ENCODE measurements at regions not wholly inside any gene's neighbourhood (a gene's known extent, or its start where the extent isn't known, plus 50 kb on each side); places are given as distances from the start of the nearest gene placed in this dataset.

DNA sequence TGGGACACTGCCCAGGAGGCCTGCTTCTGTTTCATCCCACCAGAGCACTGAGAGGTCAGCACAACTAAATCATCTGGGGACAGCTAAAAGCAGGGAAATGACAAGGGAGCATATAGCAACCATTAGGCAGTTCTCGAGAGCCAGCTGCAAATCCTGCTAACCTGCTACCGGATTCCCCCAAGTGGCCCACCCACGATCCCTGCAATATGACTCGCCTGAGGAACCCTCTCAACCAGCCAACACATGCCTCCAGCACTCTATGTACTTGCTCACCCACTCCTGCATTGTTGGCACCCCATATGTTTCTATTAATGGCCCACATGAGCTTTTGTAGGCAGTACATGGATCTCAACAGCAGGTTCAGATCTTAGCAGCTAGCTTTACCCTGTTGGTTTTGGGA lies 326.0 kb downstream of the GABRG2 start:
- TF ChIP-seq, protein P1, sequence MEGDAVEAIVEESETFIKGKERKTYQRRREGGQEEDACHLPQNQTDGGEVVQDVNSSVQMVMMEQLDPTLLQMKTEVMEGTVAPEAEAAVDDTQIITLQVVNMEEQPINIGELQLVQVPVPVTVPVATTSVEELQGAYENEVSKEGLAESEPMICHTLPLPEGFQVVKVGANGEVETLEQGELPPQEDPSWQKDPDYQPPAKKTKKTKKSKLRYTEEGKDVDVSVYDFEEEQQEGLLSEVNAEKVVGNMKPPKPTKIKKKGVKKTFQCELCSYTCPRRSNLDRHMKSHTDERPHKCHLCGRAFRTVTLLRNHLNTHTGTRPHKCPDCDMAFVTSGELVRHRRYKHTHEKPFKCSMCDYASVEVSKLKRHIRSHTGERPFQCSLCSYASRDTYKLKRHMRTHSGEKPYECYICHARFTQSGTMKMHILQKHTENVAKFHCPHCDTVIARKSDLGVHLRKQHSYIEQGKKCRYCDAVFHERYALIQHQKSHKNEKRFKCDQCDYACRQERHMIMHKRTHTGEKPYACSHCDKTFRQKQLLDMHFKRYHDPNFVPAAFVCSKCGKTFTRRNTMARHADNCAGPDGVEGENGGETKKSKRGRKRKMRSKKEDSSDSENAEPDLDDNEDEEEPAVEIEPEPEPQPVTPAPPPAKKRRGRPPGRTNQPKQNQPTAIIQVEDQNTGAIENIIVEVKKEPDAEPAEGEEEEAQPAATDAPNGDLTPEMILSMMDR (IDR thresholded peaks at IDR 0.05; ENCODE audit: control insufficient read depth, insufficient read depth, low read depth, low read length, missing control alignments) = no peak
- H3K4me3 ChIP-seq (ENCODE audit: control insufficient read depth, low read depth, low read length) = no peak overlapping the region
- no peak for DNase-seq (ENCODE audit: low read depth)

DNA sequence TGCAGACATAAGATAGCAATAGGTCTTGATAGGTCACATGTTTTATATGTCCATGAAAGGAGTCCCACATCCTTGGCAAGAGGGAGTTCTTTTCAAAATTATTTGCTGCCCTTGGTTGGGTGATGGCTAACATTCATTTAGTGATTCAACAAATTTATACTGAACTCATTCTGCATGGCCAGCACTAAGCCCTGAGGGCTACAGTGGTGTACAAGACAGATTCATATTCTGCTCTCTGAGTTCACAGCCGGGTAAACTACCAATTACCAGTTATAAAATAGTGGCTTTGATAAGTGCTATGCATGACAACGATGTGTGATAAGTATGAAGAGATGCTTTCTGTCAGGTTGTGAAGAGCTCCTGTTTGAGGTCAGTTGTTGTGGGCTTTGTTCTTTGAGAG lies 340.0 kb downstream of the GABRG2 start:
- TF ChIP-seq, protein P1 (IDR thresholded peaks at IDR 0.05; ENCODE audit: control insufficient read depth, insufficient read depth, low read depth, low read length, missing control alignments) = no peak
- no peak overlapping the region for H3K4me3 ChIP-seq (ENCODE audit: control insufficient read depth, low read depth, low read length)

DNA sequence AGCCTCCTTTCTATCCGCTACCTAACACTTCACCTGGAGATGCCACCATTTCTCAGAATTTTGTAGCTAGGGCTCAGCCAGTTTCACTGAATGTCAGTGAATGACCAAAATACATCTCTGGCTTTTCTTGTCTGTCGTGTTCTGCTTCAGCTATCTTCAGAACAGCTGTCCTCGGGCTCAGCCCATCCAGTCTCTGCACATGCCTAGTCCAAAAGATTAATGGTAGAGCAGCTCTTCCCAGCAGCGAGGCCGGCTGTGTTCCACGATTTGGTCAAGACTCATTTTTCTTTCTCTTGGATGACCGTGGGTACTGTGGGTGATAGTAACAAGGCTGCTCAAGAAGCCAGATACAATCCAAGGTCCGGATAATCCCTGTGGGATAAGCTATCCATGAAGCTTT lies 342.8 kb downstream of the GABRG2 start:
- no peak for DNase-seq (ENCODE audit: low read depth)
- TF ChIP-seq, protein P1 (IDR thresholded peaks at IDR 0.05; ENCODE audit: control insufficient read depth, insufficient read depth, low read depth, low read length, missing control alignments) = no peak

More for the DNA sequence above, 340.0 kb downstream of the GABRG2 start:
- DNase-seq (ENCODE audit: low read depth) = no peak

DNA sequence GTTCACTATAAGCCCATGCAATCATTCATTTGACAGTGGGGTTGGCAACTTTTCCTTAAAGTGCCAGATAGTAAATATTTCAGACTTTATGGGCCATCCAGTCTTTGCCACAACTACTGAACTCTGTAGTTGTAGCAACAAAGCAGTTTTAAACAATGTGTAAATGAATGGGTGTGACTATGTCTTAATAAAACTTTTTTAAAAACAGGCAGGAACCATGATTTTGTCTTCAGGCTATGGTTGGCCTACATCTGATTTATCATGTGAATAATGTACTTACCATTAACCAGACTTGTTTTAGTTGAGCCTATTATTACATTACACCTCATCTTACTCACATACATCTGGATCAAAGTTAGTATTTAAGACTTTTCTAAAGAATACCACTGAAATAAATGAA lies 361.6 kb downstream of the GABRG2 start:
- H3K4me3 ChIP-seq (ENCODE audit: control insufficient read depth, low read depth, low read length) = no peak overlapping the region
- no peak for DNase-seq (ENCODE audit: low read depth)
- TF ChIP-seq, protein P1 (IDR thresholded peaks at IDR 0.05; ENCODE audit: control insufficient read depth, insufficient read depth, low read depth, low read length, missing control alignments) = no peak

More for the DNA sequence above, 342.8 kb downstream of the GABRG2 start:
- no peak overlapping the region for H3K4me3 ChIP-seq (ENCODE audit: control insufficient read depth, low read depth, low read length)

DNA sequence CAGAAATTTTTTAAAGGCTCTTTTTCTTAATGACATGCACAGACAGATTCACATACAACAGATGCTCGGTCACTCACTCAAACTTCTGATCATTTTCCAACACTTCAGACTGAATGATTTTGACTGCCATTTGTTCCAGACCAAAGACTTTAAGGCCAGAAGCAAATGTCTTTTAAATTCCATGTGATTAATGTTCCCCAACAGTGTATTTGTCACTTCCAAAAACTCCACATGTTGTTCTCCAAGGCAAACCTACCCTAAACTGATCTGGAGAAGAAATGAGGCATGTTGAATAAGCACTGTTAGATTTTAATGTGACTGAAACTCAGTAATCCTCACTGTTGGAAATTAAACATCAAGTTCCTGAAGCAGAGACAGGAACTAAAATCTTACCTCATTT lies 366.7 kb downstream of the GABRG2 start:
- no peak overlapping the region for H3K4me3 ChIP-seq (ENCODE audit: control insufficient read depth, low read depth, low read length)
- TF ChIP-seq, protein P1 (IDR thresholded peaks at IDR 0.05; ENCODE audit: control insufficient read depth, insufficient read depth, low read depth, low read length, missing control alignments) = no peak
- no peak for DNase-seq (ENCODE audit: low read depth)

DNA sequence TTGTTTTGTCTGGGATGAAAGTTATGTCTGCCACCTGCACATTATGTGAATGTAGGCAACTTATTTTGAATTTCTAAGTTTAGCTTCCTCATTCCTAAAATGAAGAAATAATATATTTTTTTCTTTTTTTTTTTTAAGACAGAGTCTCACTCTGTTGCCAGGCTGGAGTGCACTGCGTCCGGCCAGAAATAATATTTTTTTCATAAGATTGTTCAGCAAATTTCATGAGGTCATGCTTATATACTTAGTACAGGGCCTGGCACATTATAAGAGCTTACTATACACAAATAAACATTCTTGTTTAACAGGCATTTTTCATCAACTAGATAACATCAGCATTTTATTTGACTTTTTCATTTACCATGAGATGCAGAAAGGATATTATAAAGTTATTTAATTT lies 368.5 kb downstream of the GABRG2 start:
- TF ChIP-seq, protein P1 (IDR thresholded peaks at IDR 0.05; ENCODE audit: control insufficient read depth, insufficient read depth, low read depth, low read length, missing control alignments) = no peak
- H3K4me3 ChIP-seq (ENCODE audit: control insufficient read depth, low read depth, low read length) = no peak overlapping the region
- DNase-seq (ENCODE audit: low read depth) = no peak

Measured in AG09309 (cell line).